GM12878 (cell line): ENCODE measurements at regions not wholly inside any gene's neighbourhood (a gene's known extent, or its start where the extent isn't known, plus 50 kb on each side); places are given as distances from the start of the nearest gene placed in this dataset.

ENCODE experiments used
- ATAC-seq: fragments of 200-7000 bp; cut with Tn5 transposase; 3 replicates; pipeline ENCODE4 v1.9.1; 2020; ENCODE audit warnings: mild to moderate bottlenecking, moderate library complexity
- BruUV-seq: library from RNA; stranded (reverse); fragments of 400-500 nt; replicated peaks from 2 replicates; lab custom pipeline; 2021; lab: Mats Ljungman, UMichigan
- CTCF ChIA-PET: fragments of 300-600 bp; sonication (Branson Sonifier 250); formaldehyde crosslinking; extraction: SDS; loops from one replicate; lab custom pipeline; 2021; ENCODE audit warnings: inconsistent platforms; lab: Yijun Ruan, JAX
- POLR2A ChIA-PET: fragments of 350-600 bp; formaldehyde crosslinking; extraction: SDS; loops from one replicate; lab custom pipeline; 2021; ENCODE audit warnings: inconsistent platforms; lab: Charles Lee
- RAD21 ChIA-PET: fragments of 300-600 bp; sonication (Branson Sonifier 250); formaldehyde crosslinking; loops from one replicate; lab custom pipeline; 2023; ENCODE audit warnings: antibody characterized with exemption; ENCODE audit not compliant: unreplicated experiment; lab: Charles Lee
- SMC1A ChIA-PET: fragments of 300-600 bp; sonication (Branson Sonifier 250); formaldehyde crosslinking; loops from one replicate; lab custom pipeline; 2023; ENCODE audit not compliant: unreplicated experiment, uncharacterized antibody; lab: Charles Lee
- DNase-seq: peaks from one replicate; pipeline ENCODE4 v3.0.0-alpha.2; 2011; ENCODE audit warnings: low read depth, low spot score
- FAIRE-seq: peaks from 3 replicates; lab custom pipeline; 2011; peaks lifted over from hg19 to GRCh38; lab: Jason Lieb, UNC
- H2AFZ ChIP-seq: 2 replicates; pipeline ENCODE4 v1.6.0; 2011; ENCODE audit warnings: low read depth, low read length, control low read depth; ENCODE audit not compliant: control insufficient read depth
- H3K27ac ChIP-seq: 2 replicates; pipeline ENCODE4 v1.5.1; 2011; ENCODE audit warnings: control low read depth; ENCODE audit not compliant: control insufficient read depth, insufficient read depth
- H3K27me3 ChIP-seq, 2 experiments: replicated peaks in 1 of 2; 2 replicates each; pipeline versions ENCODE4 v1.6.0 to v1.6.1; 2011; ENCODE audit warnings: low read length in 1 of 2; ENCODE audit not compliant: control insufficient read depth in 2 of 2, insufficient read depth in 2 of 2
- H3K36me3 ChIP-seq, 2 experiments: 2 replicates each; pipeline ENCODE4 v1.5.1; 2011; ENCODE audit warnings: low read length in 1 of 2; ENCODE audit not compliant: control insufficient read depth in 2 of 2, insufficient read depth in 2 of 2
- H3K4me1 ChIP-seq: 2 replicates; pipeline ENCODE4 v1.6.1; 2011; ENCODE audit warnings: mild to moderate bottlenecking, low read length, moderate library complexity, mixed read lengths; ENCODE audit not compliant: control insufficient read depth, insufficient read depth
- H3K4me2 ChIP-seq: 2 replicates; pipeline ENCODE4 v1.6.0; 2011; ENCODE audit warnings: control low read depth; ENCODE audit not compliant: control insufficient read depth, insufficient read depth
- H3K4me3 ChIP-seq: fragments of 200-600 bp; sonication (generic); 2 replicates; pipeline ENCODE4 v1.5.1; 2016
- H3K79me2 ChIP-seq: 2 replicates; pipeline ENCODE4 v1.6.0; 2011; ENCODE audit warnings: low read length; ENCODE audit not compliant: control insufficient read depth, insufficient read depth
- H3K9ac ChIP-seq: 2 replicates; pipeline ENCODE4 v1.8.0; 2011; ENCODE audit warnings: low read length, control low read depth, mixed read lengths; ENCODE audit not compliant: control insufficient read depth, insufficient read depth
- H3K9me3 ChIP-seq: replicated peaks from 3 replicates; pipeline ENCODE4 v1.5.1; 2011; ENCODE audit warnings: mild to moderate bottlenecking, low read length; ENCODE audit not compliant: control insufficient read depth, insufficient read depth
- H4K20me1 ChIP-seq: 2 replicates; pipeline ENCODE4 v1.6.0; 2011; ENCODE audit not compliant: control insufficient read depth, insufficient read depth
- ELK1 ChIP-seq: IDR thresholded peaks from 2 replicates; pipeline ENCODE4 v1.6.1; 2012; ENCODE audit warnings: low read depth, low read length, improper control_type of control experiment
- WGBS: methylation state at CpG from one replicate; pipeline ENCODE4 v1.1.6; 2016; ENCODE audit warnings: low lambda C conversion rate; ENCODE audit not compliant: insufficient replicate concordance, insufficient coverage; ENCODE audit errors: missing lambda C conversion rate; 5-methylcytosine and 5-hydroxymethylcytosine counted together
- in situ Hi-C: fragments of 300-500 bp; cut with MboI; formaldehyde crosslinking; loops from 9 replicates; pipeline ENCODE4 v1.14.3; 2018; ENCODE audit warnings: mixed read lengths
- intact Hi-C: fragments of 100-400 bp; cut with micrococcal nuclease; formaldehyde crosslinking; loops from one replicate; pipeline ENCODE4 v1.14.2; 2022; ENCODE audit not compliant: unreplicated experiment
- TF ChIP-seq, protein P1 (sequence below): fragments of 450-650 bp; IDR thresholded peaks from 2 replicates; pipeline ENCODE4 v1.6.1; 2017; ENCODE audit warnings: borderline replicate concordance

- no peaks in the 10 kb centered on the region; a peak in 2 of 4 replicates for H3K27me3 ChIP-seq
- ChIA-PET RAD21 (no interaction called here), POLR2A (no interaction called here), CTCF (interaction anchor here (0.6 kb wide), 1 partner anchor 13 kb away, joined by 3 read pairs; no protein-coding TSS in a partner anchor), SMC1A (interaction anchor here (2.1 kb wide), 1 partner anchor 8 kb away, joined by 4 read pairs; no protein-coding TSS in a partner anchor)
- no peak for DNase-seq
- intact Hi-C loops = no loop called here
- 11% methylated on average over 13 of the region's 13 CpGs for WGBS
- H3K79me2 ChIP-seq = no peaks in the 10 kb centered on the region
- no peak for ATAC-seq
- no peaks in the 10 kb centered on the region for H3K36me3 ChIP-seq
- H2AFZ ChIP-seq = no peak overlapping the region
- FAIRE-seq = no peak
- no peaks in the 10 kb centered on the region for H4K20me1 ChIP-seq
- TF ChIP-seq, protein P1, sequence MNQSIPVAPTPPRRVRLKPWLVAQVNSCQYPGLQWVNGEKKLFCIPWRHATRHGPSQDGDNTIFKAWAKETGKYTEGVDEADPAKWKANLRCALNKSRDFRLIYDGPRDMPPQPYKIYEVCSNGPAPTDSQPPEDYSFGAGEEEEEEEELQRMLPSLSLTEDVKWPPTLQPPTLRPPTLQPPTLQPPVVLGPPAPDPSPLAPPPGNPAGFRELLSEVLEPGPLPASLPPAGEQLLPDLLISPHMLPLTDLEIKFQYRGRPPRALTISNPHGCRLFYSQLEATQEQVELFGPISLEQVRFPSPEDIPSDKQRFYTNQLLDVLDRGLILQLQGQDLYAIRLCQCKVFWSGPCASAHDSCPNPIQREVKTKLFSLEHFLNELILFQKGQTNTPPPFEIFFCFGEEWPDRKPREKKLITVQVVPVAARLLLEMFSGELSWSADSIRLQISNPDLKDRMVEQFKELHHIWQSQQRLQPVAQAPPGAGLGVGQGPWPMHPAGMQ = no peak
- no peak for TF ChIP-seq ELK1
- no peaks in the 10 kb centered on the region for H3K4me1 ChIP-seq
- no peak overlapping the region for H3K4me3 ChIP-seq
- H3K9ac ChIP-seq = no peak overlapping the region
- no peak overlapping the region for H3K27ac ChIP-seq
- peaks cover 1% of the 10 kb centered on the region; the same call in 1 of the 3 replicates for H3K9me3 ChIP-seq
- no TSS peak for BruUV-seq
- H3K4me2 ChIP-seq = no peak overlapping the region
- in situ Hi-C loops = no loop called here
Observed at GRCh38 chr20:50320005-50320900, 129.6 kb downstream of the CEBPB start.
